Neural progenitor cell (in vitro differentiated cells): ENCODE measurements at regions not wholly inside any gene's neighbourhood (a gene's known extent, or its start where the extent isn't known, plus 50 kb on each side); places are given as distances from the start of the nearest gene placed in this dataset.

ENCODE experiments used
- DNase-seq: peaks from one replicate; pipeline ENCODE4 v3.0.0-alpha.2; 2016; ENCODE audit warnings: low spot score
- H2AFZ ChIP-seq: fragments of 200-600 bp; sonication (generic); replicated peaks from 2 replicates; pipeline ENCODE4 v1.6.1; 2016; ENCODE audit warnings: antibody characterized with exemption
- H3F3A ChIP-seq: fragments of 200-600 bp; sonication (generic); 2 replicates; pipeline ENCODE4 v1.6.1; 2016; ENCODE audit warnings: antibody characterized with exemption, low read depth
- H3K27ac ChIP-seq: fragments of 200-600 bp; sonication (generic); 2 replicates; pipeline ENCODE4 v1.5.1; 2016; ENCODE audit warnings: mild to moderate bottlenecking
- H3K27me3 ChIP-seq: fragments of 200-600 bp; sonication (generic); 2 replicates; pipeline ENCODE4 v1.6.1; 2016; ENCODE audit warnings: mild to moderate bottlenecking, moderate library complexity
- H3K36me3 ChIP-seq: fragments of 200-600 bp; sonication (generic); 2 replicates; pipeline ENCODE4 v1.5.1; 2016
- H3K4me1 ChIP-seq: fragments of 200-600 bp; sonication (generic); 2 replicates; pipeline ENCODE4 v1.6.1; 2016; ENCODE audit warnings: mixed run types
- H3K4me2 ChIP-seq: fragments of 200-600 bp; sonication (generic); 2 replicates; pipeline ENCODE4 v1.6.1; 2016
- H3K4me3 ChIP-seq: fragments of 200-600 bp; sonication (generic); 2 replicates; pipeline ENCODE4 v1.5.1; 2016
- H3K79me2 ChIP-seq: fragments of 200-600 bp; sonication (generic); 2 replicates; pipeline ENCODE4 v1.6.1; 2016; ENCODE audit warnings: low read depth
- H3K9ac ChIP-seq: fragments of 200-600 bp; sonication (generic); 2 replicates; pipeline ENCODE4 v1.6.1; 2016
- H3K9me3 ChIP-seq: fragments of 200-600 bp; sonication (generic); 2 replicates; pipeline ENCODE4 v1.5.1; 2016; ENCODE audit warnings: low read depth
- H4K20me1 ChIP-seq: fragments of 200-600 bp; sonication (generic); 2 replicates; pipeline ENCODE4 v1.6.1; 2016; ENCODE audit warnings: low read depth
- H3K27ac Mint-ChIP-seq: 3 replicates; pipeline ENCODE4 v1.8.0; 2021; ENCODE audit warnings: mixed read lengths
- H3K27me3 Mint-ChIP-seq: 2 replicates; pipeline ENCODE4 v1.8.0; 2022; ENCODE audit warnings: low read depth, mild to moderate bottlenecking, inconsistent platforms, moderate library complexity, mixed read lengths; ENCODE audit not compliant: insufficient read depth
- H3K36me3 Mint-ChIP-seq: 3 replicates; pipeline ENCODE4 v1.8.0; 2021; ENCODE audit warnings: mixed read lengths
- H3K4me1 Mint-ChIP-seq: 3 replicates; pipeline ENCODE4 v1.8.0; 2021; ENCODE audit warnings: mixed read lengths
- H3K4me3 Mint-ChIP-seq: 3 replicates; pipeline ENCODE4 v1.8.0; 2021; ENCODE audit warnings: mild to moderate bottlenecking, moderate library complexity, mixed read lengths
- H3K9me3 Mint-ChIP-seq: 3 replicates; pipeline ENCODE4 v1.8.0; 2020; ENCODE audit warnings: mixed read lengths
- EZH2 ChIP-seq: fragments of 200-600 bp; sonication (generic); IDR thresholded peaks from 2 replicates; pipeline ENCODE4 v1.6.1; 2017; ENCODE audit warnings: antibody characterized with exemption, mild to moderate bottlenecking, moderate library complexity
- EZH2phosphoT487 ChIP-seq: fragments of 200-600 bp; sonication (generic); IDR thresholded peaks from 2 replicates; pipeline ENCODE4 v1.6.1; 2017; ENCODE audit warnings: antibody characterized with exemption
- TF ChIP-seq, protein P1 (sequence below): fragments of 200-600 bp; sonication (generic); IDR thresholded peaks from 2 replicates; pipeline ENCODE4 v1.5.1; 2017; ENCODE audit warnings: antibody characterized with exemption, mild to moderate bottlenecking

DNA sequence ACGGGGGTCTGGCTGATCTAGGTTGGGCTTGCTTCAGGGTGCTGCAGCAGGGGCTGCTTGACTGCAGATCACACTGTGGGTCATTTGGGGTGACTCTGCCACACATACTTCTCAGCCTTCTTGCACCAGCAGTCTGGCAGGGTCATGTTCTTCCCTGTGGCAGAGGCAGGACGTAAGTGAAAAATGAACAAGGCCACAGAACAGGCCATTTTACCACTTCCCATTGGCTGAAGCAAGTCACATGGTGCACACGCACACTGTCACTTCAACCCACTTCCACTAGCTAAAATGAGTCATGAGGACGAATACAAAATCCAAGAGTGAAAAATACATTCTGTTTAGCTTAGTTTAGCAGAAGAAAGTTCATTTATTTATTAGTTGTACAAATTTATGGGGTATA is 168.6 kb upstream of the GGTLC1 start:
- Mint-ChIP-seq H3K4me1 (peaks cover 4% of the 10 kb centered on the region), H3K27ac (no peak overlapping the region), H3K4me3 (no peak overlapping the region), H3K27me3 (no peaks in the 10 kb centered on the region), H3K36me3 (no peaks in the 10 kb centered on the region), H3K9me3 (no peaks in the 10 kb centered on the region)
- no peaks in the 10 kb centered on the region for H3K4me1 ChIP-seq
- H3K9ac ChIP-seq: no peak overlapping the region
- no peak overlapping the region for H3K4me2 ChIP-seq
- no peaks in the 10 kb centered on the region for H4K20me1 ChIP-seq
- TF ChIP-seq EZH2phosphoT487 (no peak), EZH2 (no peak)
- TF ChIP-seq, protein P1, sequence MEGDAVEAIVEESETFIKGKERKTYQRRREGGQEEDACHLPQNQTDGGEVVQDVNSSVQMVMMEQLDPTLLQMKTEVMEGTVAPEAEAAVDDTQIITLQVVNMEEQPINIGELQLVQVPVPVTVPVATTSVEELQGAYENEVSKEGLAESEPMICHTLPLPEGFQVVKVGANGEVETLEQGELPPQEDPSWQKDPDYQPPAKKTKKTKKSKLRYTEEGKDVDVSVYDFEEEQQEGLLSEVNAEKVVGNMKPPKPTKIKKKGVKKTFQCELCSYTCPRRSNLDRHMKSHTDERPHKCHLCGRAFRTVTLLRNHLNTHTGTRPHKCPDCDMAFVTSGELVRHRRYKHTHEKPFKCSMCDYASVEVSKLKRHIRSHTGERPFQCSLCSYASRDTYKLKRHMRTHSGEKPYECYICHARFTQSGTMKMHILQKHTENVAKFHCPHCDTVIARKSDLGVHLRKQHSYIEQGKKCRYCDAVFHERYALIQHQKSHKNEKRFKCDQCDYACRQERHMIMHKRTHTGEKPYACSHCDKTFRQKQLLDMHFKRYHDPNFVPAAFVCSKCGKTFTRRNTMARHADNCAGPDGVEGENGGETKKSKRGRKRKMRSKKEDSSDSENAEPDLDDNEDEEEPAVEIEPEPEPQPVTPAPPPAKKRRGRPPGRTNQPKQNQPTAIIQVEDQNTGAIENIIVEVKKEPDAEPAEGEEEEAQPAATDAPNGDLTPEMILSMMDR: no peak
- H3K79me2 ChIP-seq: no peaks in the 10 kb centered on the region
- H3K9me3 ChIP-seq: no peaks in the 10 kb centered on the region
- no peak overlapping the region for H2AFZ ChIP-seq
- no peak overlapping the region for H3K4me3 ChIP-seq
- no peaks in the 10 kb centered on the region for H3K27me3 ChIP-seq
- no peaks in the 10 kb centered on the region for H3F3A ChIP-seq
- no peaks in the 10 kb centered on the region for H3K36me3 ChIP-seq
- no peak overlapping the region for H3K27ac ChIP-seq
- DNase-seq: no peak

DNA sequence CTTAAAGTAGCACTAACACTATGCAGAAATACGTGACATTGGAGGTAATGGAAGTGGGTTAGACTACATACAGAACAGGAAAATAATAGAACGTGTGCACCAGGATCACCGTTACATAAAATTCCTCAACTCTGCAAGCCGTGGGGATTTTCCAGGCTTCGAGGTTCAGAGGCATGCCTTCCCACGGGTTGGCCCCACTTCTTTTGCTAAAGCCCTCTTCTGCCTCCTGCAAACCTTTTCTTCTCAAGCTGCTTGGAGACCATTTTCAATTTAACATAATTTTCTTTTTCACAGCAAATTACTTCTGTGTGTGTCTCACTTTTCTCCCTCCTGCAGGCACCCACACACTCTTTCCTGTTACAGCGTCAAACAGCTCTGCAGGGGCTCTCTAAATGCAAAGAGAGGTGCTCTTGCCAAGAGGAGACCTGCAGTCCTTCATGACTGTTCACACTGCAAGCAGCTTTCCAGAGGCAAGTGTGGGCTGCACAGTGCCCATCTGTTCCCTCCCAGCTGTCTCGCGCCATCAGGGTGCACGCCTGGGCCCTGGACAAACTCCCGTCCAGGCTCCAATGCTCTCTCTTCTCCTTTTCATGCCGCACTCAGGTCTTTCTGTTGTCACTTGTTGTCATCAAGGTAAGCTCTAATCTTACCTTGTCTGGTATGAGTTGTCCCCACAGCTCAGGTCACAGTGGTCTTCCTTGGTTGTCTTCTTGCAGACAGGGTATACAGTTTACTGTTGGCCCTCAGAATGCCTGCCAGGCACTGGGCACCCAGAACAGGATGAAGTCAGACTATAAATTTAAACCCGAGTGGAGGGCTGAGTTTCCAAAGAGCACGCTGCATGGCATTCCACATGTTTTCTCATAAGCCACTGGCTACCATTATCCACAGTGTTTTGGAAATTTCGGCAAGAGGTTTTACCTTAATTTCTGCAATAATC is 164.8 kb upstream of the GGTLC1 start:
- no peaks in the 10 kb centered on the region for H3K9me3 ChIP-seq
- H3K79me2 ChIP-seq: no peaks in the 10 kb centered on the region
- Mint-ChIP-seq H3K36me3 (no peaks in the 10 kb centered on the region), H3K4me1 (peaks cover 7% of the 10 kb centered on the region), H3K4me3 (no peak overlapping the region), H3K9me3 (no peaks in the 10 kb centered on the region), H3K27ac (no peak overlapping the region), H3K27me3 (no peaks in the 10 kb centered on the region)
- no peaks in the 10 kb centered on the region for H3K36me3 ChIP-seq
- H3F3A ChIP-seq: no peaks in the 10 kb centered on the region
- no peaks in the 10 kb centered on the region for H4K20me1 ChIP-seq
- H3K4me3 ChIP-seq: no peak overlapping the region
- no peak overlapping the region for H2AFZ ChIP-seq
- H3K4me1 ChIP-seq: no peaks in the 10 kb centered on the region
- H3K4me2 ChIP-seq: no peak overlapping the region
- TF ChIP-seq, protein P1: no peak
- TF ChIP-seq EZH2 (no peak), EZH2phosphoT487 (no peak)
- DNase-seq: no peak
- H3K27me3 ChIP-seq: no peaks in the 10 kb centered on the region
- no peak overlapping the region for H3K9ac ChIP-seq
- H3K27ac ChIP-seq: no peak overlapping the region

DNA sequence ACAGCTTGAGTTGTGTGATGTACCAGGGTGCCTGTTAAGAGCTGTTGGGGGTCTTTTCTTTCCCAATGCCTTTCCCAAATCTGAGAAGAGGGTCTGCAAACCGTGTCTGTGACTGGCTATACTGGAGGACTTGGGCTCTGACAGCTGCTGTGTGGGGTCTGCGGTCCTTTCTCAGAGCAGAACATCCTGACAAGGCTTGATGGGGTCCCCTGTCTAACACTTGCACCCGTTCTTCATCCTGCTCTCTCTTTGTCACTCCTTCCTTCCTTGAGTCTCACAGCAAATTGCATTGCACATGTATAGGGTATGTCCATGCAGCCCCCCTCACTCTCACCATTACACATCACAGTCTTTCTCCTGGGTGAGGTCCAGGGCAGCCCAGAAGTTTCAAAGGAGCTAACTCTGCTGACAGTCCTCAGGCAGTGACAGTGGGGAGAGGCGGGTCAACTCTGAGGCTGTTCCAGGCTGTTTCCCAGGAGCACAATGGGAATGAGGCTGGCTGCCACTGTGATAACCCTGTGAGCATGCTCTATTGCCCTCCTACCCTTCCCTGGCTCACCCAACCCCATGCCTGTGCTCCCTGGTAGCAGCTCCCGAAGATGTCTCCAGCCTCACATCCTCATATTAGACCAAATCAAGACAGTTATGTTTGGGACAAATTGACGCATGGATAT is 163.2 kb upstream of the GGTLC1 start:
- H3K36me3 ChIP-seq: no peaks in the 10 kb centered on the region

More for the DNA sequence above, 163.2 kb upstream of the GGTLC1 start:
- TF ChIP-seq, protein P1: no peak
- TF ChIP-seq EZH2phosphoT487 (no peak), EZH2 (no peak)
- Mint-ChIP-seq H3K4me3 (no peak overlapping the region), H3K36me3 (no peaks in the 10 kb centered on the region), H3K27me3 (no peaks in the 10 kb centered on the region), H3K9me3 (no peaks in the 10 kb centered on the region), H3K27ac (peak overlapping the region; percentile 43), H3K4me1 (peaks cover 7% of the 10 kb centered on the region)
- Histone ChIP-seq H3K27ac (no peak overlapping the region), H3K4me2 (no peak overlapping the region), H3K4me3 (no peak overlapping the region), H3K9me3 (no peaks in the 10 kb centered on the region), H3K9ac (no peak overlapping the region), H3K27me3 (no peaks in the 10 kb centered on the region), H2AFZ (no peak overlapping the region), H3F3A (no peaks in the 10 kb centered on the region), H3K4me1 (no peaks in the 10 kb centered on the region), H4K20me1 (no peaks in the 10 kb centered on the region), H3K79me2 (no peaks in the 10 kb centered on the region)
- no peak for DNase-seq
